GM12872 (cell line): ENCODE measurements at regions not wholly inside any gene's neighbourhood (a gene's known extent, or its start where the extent isn't known, plus 50 kb on each side); places are given as distances from the start of the nearest gene placed in this dataset.

Experiments
- TF ChIP-seq, protein P1 (sequence below): IDR thresholded peaks from 3 replicates; pipeline ENCODE4 v1.5.1; 2011; ENCODE audit warnings: low read depth, mild to moderate bottlenecking, low read length, moderate library complexity; ENCODE audit not compliant: insufficient read depth

DNA sequence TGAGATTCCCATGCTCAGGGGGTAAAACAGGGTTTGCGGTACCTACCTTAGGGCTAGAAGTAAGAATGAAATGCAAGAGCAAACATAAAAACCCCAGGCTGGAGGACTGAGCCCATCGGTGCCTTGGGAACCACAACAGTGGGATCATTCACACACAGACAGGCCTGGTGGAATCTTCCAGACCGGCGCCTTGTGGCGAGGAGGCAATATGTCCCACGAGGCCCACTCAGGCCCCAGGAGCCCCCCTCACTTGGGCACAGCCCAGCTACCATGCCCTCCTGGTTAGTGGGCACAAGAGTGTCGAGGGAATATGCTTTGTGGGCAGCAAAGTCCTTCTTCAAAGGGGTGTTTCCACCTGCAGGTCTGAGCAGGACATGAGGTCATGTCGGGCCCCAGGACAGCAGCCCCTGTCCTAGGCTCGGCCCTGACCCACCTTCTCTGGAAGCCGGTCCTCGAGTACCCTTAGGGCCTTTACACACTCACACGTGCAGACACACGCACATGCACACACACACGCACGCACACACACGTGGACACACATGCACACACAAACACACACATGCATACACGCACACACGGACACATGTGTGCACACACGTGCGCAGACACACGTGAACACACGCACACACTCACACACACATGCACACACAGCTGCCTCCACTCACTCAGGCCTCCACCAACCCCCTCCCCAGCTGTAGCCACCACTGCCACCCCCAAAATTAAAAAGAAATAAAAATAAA lies 51.5 kb upstream of the MYL10 start:
- TF ChIP-seq, protein P1, sequence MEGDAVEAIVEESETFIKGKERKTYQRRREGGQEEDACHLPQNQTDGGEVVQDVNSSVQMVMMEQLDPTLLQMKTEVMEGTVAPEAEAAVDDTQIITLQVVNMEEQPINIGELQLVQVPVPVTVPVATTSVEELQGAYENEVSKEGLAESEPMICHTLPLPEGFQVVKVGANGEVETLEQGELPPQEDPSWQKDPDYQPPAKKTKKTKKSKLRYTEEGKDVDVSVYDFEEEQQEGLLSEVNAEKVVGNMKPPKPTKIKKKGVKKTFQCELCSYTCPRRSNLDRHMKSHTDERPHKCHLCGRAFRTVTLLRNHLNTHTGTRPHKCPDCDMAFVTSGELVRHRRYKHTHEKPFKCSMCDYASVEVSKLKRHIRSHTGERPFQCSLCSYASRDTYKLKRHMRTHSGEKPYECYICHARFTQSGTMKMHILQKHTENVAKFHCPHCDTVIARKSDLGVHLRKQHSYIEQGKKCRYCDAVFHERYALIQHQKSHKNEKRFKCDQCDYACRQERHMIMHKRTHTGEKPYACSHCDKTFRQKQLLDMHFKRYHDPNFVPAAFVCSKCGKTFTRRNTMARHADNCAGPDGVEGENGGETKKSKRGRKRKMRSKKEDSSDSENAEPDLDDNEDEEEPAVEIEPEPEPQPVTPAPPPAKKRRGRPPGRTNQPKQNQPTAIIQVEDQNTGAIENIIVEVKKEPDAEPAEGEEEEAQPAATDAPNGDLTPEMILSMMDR: no peak

DNA sequence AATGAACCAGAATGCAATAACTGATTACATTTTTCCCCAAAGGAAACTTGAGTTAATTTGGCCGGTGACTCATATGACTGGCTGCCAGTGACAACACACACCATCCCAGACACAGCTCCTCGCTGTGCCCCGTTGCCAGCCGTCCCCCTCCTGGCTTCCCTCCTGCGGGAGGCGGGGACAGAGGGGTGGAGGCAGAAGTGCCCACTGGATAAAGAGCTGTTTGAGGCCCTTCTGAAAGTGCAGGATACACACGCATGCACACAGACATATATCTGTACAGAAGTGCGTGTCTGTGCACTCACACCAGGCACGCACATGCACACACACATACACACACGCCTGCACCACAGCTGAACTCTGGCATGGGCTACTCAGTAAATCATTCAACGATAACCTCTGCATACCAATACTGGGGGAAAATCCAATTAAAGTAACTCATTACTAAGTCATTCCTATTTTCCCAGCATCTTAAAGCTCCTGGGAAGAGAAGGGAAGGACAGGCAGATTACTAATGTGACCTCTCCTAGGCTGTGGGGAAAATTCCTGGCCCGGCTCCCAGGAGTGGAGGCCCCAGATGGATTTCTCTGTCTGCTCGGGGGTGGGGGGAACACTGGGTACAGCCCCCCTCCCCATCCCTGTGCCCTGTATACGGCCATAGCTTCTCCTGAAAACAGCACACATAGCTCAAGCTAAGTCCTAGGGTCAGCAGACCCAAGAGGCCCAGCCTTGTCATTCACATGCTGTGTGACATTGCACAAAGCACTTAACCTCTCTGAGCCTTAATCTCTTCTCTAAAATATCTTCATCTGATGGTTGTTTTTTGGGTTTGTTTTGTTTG lies 52.3 kb upstream of the MYL10 start:
- TF ChIP-seq, protein P1: no peak

DNA sequence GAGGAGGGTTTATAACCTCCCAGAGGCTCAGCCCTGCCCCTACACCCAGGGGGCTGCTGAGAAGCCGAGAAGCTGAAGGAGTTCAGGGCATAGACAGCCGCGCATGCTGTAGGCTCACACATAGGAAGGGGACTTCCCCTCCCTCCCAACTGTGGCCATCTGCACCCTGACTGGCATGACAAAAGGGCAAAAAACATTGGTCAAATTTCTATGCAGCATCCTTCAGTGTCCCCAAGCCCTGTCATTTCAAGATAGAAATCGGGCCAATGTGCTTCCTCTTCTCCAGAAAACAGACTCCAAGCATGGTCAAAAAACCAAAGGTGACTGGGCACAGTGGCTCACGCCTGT lies 55.9 kb upstream of the MYL10 start:
- TF ChIP-seq, protein P1: no peak

DNA sequence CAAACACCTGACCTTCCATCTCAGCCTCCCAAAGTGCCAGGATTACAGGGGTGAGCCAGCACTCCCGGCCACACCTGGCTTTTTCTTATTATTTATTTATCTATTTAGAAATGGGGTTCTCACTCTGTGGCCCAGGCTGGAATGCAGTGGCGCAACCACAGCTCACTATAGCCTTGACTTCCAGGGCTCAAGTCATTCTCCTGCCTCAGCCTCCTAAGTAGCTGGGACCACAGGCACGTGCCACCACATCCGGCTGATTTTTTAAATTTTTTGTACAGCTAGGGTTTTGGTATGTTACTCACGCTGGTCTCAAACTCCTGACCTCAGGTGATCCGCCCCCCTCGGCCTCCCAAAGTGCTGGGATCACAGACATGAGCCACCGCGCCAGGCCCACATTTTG lies 56.9 kb upstream of the MYL10 start:
- TF ChIP-seq, protein P1: no peak

DNA sequence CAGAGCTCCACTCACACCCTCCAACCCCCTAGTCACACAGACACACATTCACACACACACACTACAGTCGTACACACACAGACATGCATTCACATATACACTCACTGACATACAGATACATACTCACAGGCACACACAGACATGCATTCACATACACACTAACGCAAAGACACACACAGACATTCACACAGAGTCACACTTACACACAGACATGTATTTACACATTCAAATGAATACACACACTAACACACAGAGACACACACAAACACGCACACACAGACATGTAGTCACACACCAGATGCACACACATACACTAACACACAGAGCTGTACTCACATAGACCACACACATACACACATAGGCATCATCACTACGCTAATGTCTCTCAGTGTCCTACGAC lies 58.0 kb upstream of the MYL10 start:
- TF ChIP-seq, protein P1: no peak

DNA sequence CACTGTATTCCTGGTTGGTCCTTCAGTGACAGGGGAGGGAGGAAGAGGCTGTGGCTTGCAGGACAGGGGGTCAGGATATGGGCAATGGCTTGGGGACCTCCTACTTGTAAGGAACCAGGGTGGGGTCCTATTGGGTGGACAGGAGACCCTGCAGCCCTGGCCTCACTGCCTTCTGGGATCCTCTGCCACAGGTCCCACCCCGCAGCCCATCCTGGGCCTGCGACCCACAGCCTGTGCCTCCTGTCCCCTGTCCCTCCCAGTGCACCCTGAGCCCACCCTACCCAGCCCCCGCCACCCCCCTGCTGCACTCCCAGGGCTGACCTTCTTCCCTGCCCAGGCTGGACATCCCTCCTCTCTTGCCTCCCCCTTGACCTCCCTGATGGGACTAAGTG lies 58.7 kb upstream of the MYL10 start:
- TF ChIP-seq, protein P1: no peak

DNA sequence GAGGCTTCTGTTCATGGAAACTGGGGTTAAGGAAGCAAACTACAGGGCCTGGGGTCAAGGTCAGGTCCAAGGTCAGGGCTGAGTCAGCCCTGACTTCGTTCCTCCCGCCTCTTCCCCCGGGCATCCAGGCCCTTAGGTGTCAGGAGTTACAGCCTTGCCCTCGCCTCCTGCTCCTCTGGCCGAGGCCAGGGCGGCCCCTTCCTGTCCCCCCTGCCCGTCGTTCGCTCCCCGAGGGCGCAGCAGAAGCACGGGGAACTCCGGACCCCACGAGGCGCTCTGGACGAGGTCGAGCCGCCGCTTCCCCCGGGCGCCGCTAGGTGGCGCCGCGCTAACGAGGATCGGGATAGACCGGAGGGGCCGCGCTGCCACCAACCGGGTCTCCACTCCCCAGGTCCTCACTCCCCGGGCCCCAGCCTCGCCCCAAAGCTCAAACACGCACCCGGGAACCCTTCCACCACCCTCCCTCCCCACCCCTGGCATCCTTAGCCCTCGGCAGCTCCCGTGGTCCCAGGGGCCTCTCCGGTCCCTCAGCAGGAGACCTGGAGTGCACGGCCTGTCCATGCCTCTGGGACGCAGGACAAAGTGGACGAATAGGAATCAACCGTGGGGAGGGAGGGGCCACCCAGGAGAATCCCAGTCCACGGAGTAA lies 59.2 kb upstream of the MYL10 start:
- TF ChIP-seq, protein P1: peak; percentile 89
